ENCODE measurements at regions not wholly inside any gene's neighbourhood (a gene's known extent, or its start where the extent isn't known, plus 50 kb on each side); places are given as distances from the start of the nearest gene placed in this dataset.

GRCh38 chr1:57612833-57613232 is 189.0 kb upstream of the DAB1 start:
- Histone ChIP-seq H3K4me3 (replicated peaks in 1 of 3; ENCODE audit: low read depth in 2 of 3, low read length in 3 of 3) (no peak overlapping the region), H3K27ac (ENCODE audit: low read depth in 1 of 2, low read length in 2 of 2) (no peak overlapping the region), H3K9me3 (replicated peaks in 1 of 2; ENCODE audit: control insufficient read depth in 1 of 2, insufficient read depth in 1 of 2, low read length in 2 of 2) (no peaks in the 10 kb centered on the region), H3K9ac (ENCODE audit: insufficient read depth, low read length, poor library complexity, severe bottlenecking) (no peak overlapping the region), H3K79me2 (ENCODE audit: insufficient read depth, low read length) (no peaks in the 10 kb centered on the region), H3K4me2 (replicated peaks; ENCODE audit: extremely low read depth, low read length, poor library complexity, severe bottlenecking) (no peak overlapping the region), H4K20me1 (ENCODE audit: insufficient read depth, low read length) (no peaks in the 10 kb centered on the region), H3K4me1 (ENCODE audit: control insufficient read depth in 1 of 2, insufficient read depth in 2 of 2, low read length in 2 of 2) (no peaks in the 10 kb centered on the region), H3K36me3 (replicated peaks in 1 of 2; ENCODE audit: control insufficient read depth in 1 of 2, insufficient read depth in 2 of 2, low read length in 2 of 2) (no peaks in the 10 kb centered on the region), H3K27me3 (ENCODE audit: control insufficient read depth in 2 of 2, insufficient read depth in 2 of 2, low read length in 2 of 2) (no peaks in the 10 kb centered on the region), H2AFZ (ENCODE audit: insufficient read depth, low read depth, low read length, poor library complexity, severe bottlenecking) (no peak overlapping the region)
- peaks cover 0 to 5% (median 0%) of the 10 kb centered on the region in 7 donors for H3K9me3 Mint-ChIP-seq
- no CpG with 5 or more reads among the region's 2 CpGs for WGBS (ENCODE audit: insufficient coverage)
- peaks cover 0 to 3% (median 3%) of the 10 kb centered on the region in 3 donors for H3K27me3 Mint-ChIP-seq (ENCODE audit: low read depth in 3 of 3)
- intact Hi-C loops (cut with micrococcal nuclease): no loop called here
- H3K36me3 Mint-ChIP-seq: no peaks in the 10 kb centered on the region
- peaks cover 2% of the 10 kb centered on the region for H3K4me1 Mint-ChIP-seq
- no peak overlapping the region for H3K4me3 Mint-ChIP-seq
- H3K27ac Mint-ChIP-seq: no peak overlapping the region
- DNase-seq: no peak
- TF ChIP-seq CTCF (IDR thresholded peaks at IDR 0.05): no peak

GRCh38 chr1:57605933-57606332 is 182.1 kb upstream of the DAB1 start:
- Histone ChIP-seq H3K4me2 (replicated peaks; ENCODE audit: extremely low read depth, low read length, poor library complexity, severe bottlenecking) (no peak overlapping the region), H3K27me3 (ENCODE audit: control insufficient read depth in 2 of 2, insufficient read depth in 2 of 2, low read length in 2 of 2) (no peaks in the 10 kb centered on the region), H3K79me2 (ENCODE audit: insufficient read depth, low read length) (no peaks in the 10 kb centered on the region), H3K27ac (ENCODE audit: low read depth in 1 of 2, low read length in 2 of 2) (no peak overlapping the region), H3K36me3 (replicated peaks in 1 of 2; ENCODE audit: control insufficient read depth in 1 of 2, insufficient read depth in 2 of 2, low read length in 2 of 2) (no peaks in the 10 kb centered on the region), H4K20me1 (ENCODE audit: insufficient read depth, low read length) (no peaks in the 10 kb centered on the region), H2AFZ (ENCODE audit: insufficient read depth, low read depth, low read length, poor library complexity, severe bottlenecking) (no peak overlapping the region), H3K4me1 (ENCODE audit: control insufficient read depth in 1 of 2, insufficient read depth in 2 of 2, low read length in 2 of 2) (no peaks in the 10 kb centered on the region), H3K9ac (ENCODE audit: insufficient read depth, low read length, poor library complexity, severe bottlenecking) (no peak overlapping the region), H3K9me3 (replicated peaks in 1 of 2; ENCODE audit: control insufficient read depth in 1 of 2, insufficient read depth in 1 of 2, low read length in 2 of 2) (no peaks in the 10 kb centered on the region), H3K4me3 (replicated peaks in 1 of 3; ENCODE audit: low read depth in 2 of 3, low read length in 3 of 3) (no peak overlapping the region)
- H3K4me1 Mint-ChIP-seq: no peaks in the 10 kb centered on the region
- intact Hi-C loops (cut with micrococcal nuclease): no loop called here
- no CpG with 5 or more reads among the region's 8 CpGs for WGBS (ENCODE audit: insufficient coverage)
- H3K27ac Mint-ChIP-seq: no peak overlapping the region
- no peak for TF ChIP-seq CTCF (IDR thresholded peaks at IDR 0.05)
- peaks cover 0 to 2% (median 1%) of the 10 kb centered on the region in 3 donors for H3K27me3 Mint-ChIP-seq (ENCODE audit: low read depth in 3 of 3)
- H3K4me3 Mint-ChIP-seq: no peak overlapping the region
- DNase-seq: no peak
- H3K9me3 Mint-ChIP-seq: peaks cover 0 to 2% (median 0%) of the 10 kb centered on the region in 7 donors
- H3K36me3 Mint-ChIP-seq: no peaks in the 10 kb centered on the region
